NCI-H2081 treated with DMSO at 0.1 percent for 48 hours (cell line): ENCODE measurements at regions not wholly inside any gene's neighbourhood (a gene's known extent, or its start where the extent isn't known, plus 50 kb on each side); places are given as distances from the start of the nearest gene placed in this dataset.

Source experiments
- DNase-seq: peaks from one replicate; lab custom pipeline; 2025; lab: John Stamatoyannopoulos, UW

DNA sequence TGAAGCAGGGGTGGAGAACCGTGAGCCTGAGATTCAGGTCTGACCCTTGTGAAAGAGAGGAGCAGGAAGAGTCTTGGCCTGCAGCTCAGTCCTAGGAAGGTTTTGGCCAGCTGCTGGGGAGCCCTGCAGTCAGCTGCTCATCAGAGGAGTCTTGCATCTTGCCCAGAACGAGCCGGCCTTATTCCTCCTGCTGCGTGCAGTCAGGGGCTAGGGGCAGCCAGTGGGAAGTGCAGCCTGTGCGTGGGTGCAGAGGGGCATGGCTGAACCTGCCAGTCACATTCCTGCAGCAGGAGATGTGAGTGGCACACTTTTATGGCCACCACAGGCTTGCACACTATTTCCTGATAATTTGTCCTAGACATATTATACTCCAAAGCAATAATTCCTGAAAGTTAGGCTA is 278.7 kb downstream of the NPR3 start:
- no peak for DNase-seq

DNA sequence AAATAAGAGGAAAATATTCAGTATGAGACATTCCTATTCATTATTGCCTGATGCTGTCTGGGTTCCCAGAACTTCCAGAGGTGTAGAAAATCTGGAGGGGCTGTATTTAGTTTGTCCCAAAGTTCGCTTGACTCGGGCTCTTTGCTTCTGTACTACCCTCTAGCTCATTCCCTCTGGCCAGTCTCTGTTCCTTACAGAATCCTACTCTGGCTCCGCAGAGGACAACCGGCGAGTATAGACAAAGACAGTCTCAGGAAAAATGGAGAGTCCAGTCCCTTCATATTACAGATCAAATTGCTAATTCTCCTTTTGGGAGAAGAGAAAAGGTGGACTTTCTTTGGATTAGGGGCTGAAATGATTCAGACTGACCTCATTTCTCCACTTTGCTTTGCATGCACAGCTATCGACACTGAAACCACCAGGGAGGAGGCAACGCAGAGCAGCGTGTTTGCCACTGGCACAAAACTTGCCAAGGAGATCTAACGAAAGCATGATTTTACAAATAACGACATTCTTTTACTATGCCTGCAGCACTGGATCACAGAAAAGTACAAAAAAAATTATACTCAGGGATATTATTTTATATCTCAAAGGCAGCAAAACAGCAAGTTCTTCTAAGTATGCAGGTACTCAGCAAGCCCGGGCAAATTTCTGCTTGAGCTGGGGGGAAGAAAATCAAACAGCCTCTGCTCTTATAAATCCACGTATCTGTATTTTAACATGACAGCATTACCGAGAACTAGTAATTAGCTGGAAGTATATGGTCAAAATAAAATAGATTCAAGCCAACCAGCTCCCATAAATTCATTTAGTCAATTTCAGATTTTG is 279.7 kb downstream of the NPR3 start:
- DNase-seq = no peak

DNA sequence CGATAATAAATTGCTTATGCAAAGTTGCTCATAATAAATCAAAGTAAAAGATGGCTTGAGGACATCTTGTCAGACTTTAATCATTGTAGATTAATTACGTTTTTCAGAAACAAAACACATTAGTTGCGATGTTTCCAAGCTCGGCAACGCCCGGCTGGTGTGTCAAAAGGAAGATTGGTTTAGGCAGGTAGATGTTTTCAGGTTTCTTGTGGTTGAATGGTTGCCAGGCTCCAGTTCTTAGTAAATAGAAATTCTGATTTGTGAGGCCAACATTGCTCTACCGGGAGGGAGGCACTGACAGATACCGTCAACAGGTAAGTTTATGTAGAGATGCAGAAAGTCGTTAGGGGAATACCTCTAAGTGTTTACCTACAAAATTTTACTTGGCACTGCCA is 280.3 kb downstream of the NPR3 start:
- DNase-seq = no peak

DNA sequence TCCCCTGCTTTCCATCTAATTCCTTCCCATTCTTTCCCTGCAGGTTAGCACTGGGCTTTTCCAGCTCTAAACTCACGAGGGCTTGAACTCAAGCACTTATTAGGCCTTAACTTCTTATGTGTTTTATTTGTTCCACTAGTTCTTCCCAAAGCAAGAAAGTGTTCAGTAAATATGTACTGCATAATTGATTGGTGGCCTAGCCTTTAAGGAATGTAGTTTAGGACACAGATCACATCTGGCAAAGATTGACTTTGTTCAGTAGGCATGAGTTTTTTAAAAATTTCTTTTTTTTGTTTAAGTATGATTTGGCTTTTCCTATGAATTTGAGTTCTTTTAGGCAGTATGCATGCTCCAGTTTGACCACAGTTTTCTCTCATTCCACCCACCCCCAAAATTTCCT is 285.2 kb downstream of the NPR3 start:
- DNase-seq = no peak

DNA sequence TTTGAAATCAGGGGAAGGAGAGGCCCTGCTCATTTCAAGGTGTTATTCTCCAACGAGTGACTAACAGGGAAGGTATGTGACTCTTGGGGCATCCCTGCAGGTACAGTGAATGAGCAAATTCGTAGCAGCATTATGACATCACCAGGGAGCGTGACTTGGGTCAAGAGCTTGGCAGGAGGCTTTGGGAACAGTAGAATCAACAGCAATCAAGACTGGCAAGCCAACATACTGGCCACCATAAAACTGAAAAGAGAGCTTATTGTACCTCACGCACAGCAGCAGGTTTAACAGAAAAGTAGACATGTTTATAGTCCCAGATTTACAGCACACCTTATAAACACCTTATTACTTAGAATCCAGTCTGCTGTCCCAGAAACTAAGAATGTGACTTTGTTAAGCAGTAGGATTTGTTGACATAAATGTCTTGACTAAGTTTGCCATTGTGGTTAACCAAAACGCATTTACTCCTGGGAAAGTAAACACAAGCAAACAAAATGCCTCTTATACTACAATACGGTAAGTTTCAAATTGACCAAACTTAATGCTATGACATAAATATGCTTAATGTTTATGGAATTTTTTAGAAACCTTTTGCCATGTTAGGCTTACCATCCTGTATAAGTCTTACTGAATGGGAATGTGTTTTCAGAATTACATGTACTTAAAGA is 297.8 kb downstream of the NPR3 start:
- no peak for DNase-seq

DNA sequence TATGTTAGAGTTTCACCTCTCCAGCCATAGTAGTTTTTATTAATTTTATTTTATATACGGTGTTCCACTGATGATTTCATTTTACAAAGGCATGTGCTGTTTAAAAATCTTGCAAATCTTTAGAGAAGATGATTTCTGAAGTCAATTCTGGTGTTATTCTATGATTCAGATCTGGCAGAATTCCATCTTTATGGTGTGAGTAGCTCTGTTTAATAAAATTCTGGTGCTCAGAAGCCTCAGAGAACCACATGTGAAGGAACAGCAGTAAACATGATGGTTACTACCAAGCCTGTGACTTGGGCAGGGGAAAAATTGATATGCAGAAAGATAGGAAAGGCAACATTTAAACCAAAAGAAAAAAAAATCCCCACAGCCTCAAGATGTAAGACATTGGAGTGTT is 299.7 kb downstream of the NPR3 start:
- no peak for DNase-seq

DNA sequence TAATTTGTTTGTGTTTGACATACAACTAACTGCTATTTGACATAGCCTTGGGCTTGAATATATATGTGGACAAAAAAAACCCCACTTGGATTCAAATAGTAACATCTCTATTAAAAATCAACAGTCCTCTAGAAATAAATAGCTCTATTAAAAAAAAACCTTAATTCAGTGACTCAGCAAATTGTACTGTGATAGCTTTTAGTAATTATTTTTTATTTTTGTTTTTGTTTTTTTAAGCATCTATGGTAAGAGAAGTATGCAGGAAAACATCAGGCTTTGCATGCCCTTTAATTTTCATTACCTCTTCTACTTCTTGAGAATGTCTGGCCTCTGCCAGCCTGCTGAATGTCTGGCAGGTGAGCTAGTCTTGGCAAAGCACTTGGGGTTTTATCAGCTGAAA is 300.7 kb downstream of the NPR3 start:
- DNase-seq = no peak

DNA sequence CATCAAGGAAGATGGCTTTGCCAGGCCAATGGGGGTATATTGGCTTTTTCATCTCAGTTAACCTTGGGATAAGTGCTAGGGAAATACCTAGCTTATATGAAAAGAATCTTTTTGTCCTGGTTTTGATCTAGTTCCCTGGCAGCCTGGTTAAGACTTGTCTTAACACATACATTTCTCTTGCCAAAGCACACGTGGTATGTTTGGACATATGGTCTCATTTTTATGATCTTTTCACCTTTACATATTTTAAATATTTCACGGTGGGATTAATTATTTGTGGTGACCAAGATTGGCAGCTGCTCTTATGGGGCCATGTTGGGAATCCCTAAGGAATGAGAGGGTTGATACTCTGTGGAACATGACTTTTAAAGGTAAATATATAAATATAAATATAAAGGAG is 312.5 kb downstream of the NPR3 start:
- no peak for DNase-seq

DNA sequence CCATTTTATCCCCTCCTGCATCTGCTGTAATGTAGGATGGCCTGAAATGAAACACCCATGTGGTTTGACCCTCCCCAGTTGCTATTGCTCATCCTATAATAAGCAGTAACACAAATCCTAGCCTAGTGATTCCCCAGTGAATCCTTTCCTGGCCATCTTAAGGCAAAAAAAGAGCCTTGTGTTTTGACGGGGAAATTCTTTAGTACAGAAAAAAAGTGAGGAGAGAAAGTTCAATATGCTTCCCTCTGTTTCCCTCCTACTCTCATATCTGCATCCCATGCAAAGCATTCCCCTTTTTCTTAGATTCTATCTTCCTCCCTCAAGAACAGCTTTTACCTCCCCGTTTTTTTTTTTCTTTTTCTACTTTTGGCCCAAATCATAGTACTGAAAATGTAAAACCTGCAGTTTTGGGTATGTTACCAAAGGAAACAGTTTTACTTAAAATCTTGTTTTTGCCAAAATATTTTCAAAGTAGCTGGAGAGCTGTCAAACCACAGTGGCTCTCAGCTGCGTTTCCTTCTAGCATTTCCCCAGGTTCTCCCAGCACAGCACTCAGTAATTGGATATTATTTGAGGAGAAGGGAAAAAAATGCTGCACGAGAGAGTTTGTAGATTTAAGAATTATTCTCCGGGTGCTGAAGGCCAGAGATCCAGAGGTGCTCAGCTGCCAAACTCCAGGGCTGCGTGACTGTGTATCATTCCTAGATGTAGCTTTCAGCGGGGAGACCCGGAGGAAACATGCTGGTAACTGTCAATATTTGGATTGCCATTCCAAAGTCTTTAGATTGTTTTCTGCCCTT is 321.4 kb downstream of the NPR3 start:
- no peak for DNase-seq

DNA sequence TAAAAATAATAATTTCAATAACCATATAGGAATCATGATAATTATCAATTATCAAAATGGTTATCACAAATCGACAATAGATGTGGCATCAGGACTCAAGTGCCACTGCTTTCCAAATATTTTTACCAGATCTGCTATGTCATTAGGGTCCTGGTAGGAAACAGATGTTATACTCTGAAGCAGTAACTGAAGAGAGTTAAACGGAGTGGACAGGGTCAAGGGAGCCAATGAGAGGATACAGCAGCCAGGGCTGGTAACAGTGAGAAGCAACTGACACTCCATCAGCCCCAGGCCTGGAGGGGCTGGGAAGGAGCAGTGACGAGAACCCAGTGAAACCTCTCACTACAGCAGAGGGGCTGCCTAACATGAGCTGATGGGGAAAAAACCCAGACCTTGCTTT is 322.4 kb downstream of the NPR3 start:
- DNase-seq = no peak

DNA sequence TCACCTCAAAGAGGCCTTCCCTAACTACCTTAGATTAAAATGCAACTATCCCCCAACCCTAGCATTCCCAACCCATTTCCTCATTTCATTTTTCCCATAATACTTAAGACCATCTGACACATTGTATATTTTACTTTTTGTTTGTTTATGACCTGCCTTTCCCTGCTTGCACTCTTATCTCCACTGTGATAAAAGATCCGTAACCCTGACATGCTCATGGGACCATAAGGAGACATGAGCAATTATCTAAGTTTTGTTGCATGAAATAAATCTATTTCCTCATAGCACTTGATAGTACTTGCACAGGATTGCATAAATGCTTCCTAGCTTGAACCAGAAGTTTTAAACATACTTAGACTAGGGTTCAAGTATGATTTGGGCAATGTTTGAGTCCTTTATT is 323.7 kb downstream of the NPR3 start:
- no peak for DNase-seq

DNA sequence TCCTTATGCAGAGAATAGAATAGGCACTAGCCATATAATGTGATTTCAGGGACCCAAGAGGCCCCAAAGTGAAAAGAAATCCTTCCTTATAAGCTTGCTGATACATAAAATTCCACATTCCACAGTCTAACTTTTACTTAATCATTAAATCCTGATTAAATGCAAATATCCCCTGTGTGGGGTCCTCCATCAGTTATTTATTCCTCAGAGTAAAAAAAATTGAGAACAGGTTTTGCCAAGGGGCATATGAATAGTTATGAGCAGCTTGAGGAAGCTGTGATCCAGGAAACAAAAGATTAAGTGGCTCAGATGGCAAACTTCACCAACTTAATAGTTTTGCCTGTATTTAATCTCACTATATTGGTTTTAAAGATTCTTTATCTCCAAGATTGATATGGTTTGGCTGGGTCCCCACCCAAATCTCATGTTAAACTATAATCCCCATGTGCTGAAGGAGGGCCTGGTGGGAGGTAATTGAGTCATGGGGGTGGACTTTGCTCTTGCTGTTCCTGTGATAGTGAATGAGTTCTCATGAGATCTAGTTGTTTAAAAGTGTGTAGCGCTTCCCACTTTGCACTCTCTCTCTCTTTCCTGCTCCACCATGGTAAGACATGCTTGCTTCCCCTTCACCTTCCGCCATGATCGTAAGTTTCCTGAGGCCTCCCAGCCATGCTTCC is 324.9 kb downstream of the NPR3 start:
- no peak for DNase-seq

DNA sequence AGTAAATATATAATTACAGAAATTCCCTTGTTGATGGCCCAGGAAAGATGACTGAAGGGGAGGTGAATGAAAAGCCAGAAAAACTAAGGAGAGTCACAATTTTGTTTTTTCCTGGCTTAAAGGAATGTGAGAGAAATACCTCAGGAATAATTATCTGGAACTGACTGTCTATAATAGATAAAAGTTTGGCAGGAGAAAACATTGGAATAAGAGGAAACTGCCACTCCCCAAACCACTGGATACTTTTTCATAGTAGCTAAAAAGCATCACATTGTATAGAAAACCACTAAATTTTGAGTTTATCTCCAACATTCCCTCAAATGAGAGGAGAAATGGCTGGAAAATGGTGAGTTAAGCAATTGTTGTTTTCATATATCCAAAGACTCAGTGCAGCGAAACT is 326.0 kb downstream of the NPR3 start:
- no peak for DNase-seq

DNA sequence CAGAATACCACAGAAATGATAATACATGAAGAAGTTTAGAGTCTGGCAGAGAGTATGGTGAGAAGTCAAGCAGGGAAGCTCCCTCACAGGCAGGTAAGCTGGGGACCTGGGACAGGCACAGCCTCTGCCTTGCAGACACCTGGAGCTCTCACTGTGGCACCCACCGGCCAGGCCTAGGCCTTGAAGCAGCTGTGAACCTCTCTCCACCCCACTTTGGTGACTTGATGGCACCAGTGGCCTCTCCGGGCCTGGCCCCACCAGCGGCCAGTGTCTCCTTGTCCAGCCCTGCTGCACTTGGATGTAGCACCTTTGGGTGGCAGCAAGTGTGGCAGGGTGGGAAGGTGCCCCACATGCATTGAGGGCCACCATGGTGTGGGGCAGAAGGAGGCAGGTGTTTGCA is 330.5 kb downstream of the NPR3 start:
- no peak for DNase-seq

DNA sequence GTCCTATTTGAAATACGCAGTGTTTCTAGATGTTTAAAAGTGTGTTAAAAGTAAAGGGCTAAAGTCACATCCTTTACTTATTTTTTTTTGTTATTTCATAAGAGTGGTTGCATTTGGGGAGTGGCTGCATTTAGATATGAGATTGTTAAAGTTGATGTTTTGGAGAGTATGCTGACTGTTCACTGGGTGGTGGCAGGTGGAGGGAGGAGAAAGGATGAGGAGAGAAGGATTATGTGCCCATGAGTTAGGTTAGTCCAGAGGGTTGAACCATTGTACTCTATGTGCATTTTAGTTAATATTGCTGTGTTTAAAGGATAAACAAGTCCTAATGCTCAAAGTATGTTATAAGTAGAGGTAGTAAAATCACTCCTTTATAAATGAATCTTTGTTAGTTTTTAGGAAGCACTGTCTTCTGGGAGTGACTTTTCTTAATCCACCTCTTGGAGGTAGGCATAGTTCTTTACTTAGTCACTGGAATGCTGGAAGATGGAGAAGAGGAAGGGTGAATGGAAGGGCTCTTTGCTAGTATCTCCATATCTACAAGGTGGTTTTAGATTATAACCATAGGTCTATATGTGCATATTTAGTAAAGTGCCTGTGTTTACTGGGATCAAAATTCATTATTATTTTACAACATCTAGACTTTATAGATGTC is 332.3 kb downstream of the NPR3 start:
- no peak for DNase-seq

DNA sequence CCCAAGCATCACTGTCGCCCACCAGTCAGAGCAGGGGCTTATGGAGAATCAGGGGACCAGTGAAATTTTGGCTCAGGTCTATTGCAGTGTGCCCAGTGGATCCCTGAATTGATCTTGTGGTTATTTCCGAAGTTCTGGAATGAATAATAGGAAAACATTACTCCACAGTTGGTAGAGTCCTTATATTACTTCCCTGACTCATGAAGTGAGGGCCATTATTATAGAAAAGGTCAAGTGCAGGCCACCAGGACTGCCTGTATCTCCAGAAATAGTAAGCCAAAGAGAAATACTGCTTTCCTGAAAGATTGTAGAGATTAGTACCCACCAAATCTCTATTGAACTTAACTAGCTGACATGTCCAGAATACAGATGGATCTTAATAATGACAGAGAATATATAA is 335.0 kb downstream of the NPR3 start:
- no peak for DNase-seq

DNA sequence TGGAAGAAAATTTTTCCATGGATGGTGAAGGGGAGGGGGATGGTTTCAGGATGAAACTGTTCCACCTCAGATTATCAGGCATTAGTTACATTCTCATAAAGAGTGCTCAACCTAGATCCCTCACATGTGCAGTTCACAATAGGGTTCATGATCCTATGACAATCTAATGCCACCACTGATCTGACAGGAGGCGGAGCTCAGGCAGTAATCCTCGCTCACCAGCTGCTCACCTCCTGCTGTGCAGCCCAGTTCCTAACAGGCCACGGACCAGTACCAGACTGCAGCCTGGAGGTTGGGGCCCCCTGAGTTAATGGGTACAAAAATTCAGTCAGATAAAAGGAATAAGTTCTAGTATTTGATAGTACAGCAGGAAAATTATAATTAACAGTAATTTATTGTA is 337.2 kb downstream of the NPR3 start:
- DNase-seq = no peak

DNA sequence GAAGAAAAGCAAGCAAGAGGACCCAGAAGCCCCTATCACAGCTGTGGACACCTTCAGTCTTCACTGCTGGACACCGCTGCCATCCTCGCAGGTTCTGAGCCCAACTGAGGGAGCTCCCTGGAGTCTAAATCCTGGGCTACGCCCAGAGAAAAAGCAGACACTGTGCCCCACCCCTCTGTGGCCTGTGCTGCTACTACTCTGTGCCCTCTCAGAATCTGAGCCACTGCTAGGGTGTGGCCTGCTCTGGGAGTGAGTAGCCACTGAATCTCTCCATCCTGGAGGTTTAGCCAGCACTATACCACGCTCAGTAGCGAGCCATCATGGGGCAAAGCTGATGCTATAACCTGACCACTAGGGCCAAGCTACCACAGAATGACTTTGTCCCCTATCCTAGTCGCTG is 338.2 kb downstream of the NPR3 start:
- DNase-seq = no peak

DNA sequence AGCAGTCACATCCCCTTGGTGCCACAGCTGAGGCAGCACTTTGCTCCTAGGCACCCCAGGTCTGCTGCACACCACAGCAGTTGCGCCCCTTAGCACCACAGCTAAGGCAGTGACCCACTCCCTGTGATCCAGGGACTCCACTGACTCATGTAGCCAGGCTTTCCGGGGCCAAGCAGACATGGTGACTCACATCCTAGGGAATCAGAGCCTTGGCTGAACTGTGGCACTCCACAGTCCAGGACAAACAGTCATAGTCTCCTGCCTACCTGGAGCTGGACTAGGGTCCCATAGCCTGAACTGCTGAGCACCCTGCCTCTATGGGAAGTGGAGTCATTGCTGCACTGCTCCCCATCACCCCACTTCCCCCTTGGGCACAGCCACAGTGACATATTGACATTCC is 338.7 kb downstream of the NPR3 start:
- DNase-seq = no peak

DNA sequence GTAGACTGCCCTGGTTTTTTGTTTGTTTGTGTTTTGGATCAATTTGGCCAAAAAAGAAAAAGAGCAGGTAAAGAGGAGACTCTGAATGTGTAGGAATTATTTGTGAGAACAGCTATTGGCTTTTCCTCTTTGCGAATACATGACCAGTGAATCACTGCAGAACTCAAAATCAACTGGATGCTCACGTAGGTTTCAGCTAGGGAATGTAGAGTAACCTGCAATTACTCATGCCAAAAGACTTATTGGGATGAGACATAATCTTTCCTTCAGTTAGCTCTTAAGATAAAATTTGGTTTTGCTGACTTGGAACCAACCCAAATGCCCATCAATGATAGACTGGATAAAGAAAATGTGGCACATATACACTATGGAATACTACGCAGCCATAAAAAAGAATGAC is 348.0 kb downstream of the NPR3 start:
- DNase-seq = no peak

DNA sequence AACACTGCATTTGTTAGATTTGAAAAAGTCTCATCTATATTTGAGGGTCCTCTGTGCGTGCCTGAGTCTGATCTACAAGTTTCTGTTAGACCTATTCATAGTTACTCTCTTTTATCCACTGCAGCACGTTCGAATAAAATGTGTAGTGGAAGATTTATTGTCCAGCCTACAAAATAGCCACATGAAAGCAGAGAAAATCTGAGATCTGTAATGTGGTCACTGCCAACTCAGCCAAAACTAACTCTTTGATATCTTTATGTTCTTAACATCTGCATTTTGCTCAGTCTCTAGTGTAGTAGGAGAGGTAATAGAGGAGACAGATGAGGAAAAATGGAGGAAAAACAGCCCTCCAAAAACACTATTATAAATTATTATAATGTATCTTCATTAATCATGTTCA is 354.0 kb downstream of the NPR3 start:
- DNase-seq = no peak

DNA sequence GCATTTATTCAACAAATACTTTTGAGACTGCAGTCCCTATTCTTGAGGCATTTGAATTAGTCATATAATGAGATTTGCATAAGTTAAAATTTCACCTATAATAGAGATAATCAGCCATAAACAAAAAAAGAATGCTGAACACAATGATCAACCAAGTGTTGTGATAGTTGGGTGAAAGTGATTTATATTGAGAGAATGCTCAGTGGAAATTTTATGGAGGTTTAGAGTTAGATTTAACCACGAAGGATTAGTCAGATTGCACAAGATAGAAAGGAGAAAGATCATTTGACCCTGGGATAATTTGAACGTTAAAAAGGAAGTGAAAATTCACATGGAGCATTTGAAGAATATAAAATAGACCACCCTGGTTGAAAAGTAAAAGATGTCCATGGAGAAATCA is 356.2 kb downstream of the NPR3 start:
- DNase-seq = no peak
